Hematopoietic multipotent progenitor cell (in vitro differentiated cells): ENCODE measurements at regions not wholly inside any gene's neighbourhood (a gene's known extent, or its start where the extent isn't known, plus 50 kb on each side); places are given as distances from the start of the nearest gene placed in this dataset.

Experiments used
- DNase-seq, 3 donors: peaks; one replicate each; pipeline ENCODE4 v3.0.0-alpha.2; 2011 to 2015; ENCODE audit warnings: low read depth in 2 of 3, low spot score in 2 of 3

DNA sequence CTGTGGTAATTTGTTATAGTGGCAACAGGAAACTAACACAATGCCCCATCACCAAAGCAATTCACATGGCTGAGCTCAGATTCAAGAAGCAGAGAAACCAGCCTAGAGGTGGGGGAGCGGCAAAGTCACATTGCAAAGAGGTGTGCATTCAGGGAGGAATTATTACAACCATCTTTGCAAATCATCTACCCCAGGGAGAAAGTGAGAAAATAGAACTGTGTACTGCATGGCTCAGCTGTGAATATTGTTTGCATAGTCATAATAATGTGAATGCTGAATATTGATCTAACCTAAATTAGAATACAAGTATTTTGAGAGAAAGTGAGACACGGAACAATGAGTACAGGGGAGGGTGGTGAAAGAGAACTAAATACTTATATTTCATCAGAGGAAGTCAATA, 387.9 kb downstream of the BCOR start:
- DNase-seq, result no peak

DNA sequence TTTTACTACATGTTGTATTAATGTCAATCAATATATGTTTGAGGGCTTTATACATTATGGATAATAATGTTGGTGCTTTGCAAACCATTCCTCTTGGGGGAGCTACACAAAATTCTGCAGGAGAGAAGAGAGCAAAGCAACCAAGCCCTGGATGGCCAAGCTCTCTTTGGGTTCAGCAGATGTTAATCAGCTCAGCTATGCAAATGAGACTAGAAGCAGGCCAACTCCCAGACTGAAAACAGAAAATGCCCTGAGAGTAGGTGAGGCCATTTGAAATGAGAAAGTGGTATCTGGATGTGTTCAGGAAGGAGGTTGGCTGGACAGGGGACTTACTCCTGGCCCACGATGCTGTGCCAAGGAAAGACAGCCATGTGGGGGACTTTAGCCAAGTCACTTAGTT, 387.0 kb downstream of the BCOR start:
- DNase-seq, result no peak

DNA sequence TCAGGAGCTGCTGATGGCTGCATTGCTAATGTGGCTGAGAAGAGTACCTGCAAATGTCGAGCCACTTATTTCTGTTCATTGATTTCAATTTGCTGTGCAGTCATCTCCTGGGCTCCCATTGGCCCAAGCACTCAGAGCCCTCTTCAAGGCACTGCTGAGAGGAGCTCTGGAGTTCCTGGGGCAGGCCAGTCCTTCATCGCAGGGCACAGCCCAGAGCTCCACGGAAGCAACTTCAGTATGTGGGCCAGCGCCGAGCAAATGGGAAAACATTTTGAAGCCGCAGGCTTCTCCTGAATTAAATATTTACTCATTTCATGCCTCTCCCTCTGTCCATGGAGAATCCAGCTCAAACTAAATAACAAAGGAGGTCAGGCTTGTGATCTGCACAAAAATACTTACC, 383.3 kb downstream of the BCOR start:
- no peak for DNase-seq

DNA sequence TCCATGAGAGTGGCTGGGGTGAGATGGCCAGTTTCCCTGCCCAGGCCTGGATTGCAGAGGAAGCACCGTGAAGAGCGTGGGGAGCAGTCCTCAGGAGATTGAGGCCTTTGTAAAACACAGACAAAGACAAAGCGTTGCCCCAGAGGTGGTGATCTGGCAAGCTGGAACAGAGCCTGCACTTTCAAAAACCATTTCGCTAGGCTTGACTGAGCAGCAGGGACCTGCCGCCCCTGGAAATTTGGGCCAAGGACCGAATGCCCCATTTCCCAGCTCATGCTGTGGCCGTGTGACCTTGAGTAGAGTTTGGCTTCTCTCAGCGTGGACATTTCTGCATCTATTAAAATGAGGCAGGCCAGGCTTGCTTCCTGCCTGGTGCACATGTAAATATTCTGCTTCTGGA, 381.4 kb downstream of the BCOR start:
- DNase-seq, result no peak

DNA sequence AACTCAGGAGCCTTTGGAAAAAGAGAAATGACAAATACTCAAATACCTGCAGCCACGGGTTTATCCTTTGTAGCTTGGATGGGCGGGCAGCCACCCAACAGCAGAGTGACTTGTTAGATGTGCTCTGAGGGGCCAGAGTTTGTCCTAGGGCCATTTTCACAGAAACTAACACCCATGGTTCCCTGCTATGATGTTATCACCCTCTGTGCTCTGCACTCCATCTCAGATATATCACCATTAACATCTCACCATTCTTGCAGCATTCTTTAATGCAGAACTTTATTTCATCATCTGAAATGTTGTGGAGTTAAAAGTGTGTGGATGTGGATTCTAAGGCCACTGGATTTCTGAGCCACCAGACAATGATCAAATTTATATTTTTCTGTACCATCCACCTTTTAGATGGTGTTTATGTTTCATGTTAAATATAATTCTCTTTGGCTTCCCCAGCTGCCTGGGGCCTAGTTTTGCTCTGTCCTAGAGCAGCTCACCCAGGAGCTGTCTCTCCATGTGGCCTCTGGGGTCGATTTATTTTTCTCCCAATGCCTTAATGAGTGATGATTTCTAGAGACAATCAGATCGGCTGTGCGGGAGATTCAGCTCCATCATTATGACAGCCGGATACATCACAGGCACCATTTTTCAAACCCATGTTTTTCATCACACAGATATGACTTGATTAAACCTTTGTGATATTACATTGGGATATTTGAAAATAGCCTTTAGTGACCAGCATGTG, 380.8 kb downstream of the BCOR start:
- DNase-seq, result no peak

DNA sequence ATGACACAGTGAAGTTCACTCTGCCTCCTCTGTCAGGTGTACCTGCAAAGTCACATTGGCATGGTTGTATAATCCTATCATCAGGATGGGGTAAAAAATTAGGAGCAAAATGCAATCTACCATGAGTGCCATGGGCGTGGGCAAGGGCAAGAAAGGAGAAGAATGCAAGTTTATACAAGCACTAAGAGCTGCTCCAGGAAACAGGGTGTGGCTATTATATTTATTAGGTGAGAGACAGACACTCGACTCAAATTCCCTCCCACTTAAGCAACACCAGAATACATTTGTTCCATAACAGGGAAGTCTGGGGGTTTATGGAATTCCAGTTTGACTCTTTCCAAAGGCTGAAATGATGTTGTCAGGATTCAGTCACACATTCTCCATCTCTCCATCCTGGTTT, 378.8 kb downstream of the BCOR start:
- no peak for DNase-seq

DNA sequence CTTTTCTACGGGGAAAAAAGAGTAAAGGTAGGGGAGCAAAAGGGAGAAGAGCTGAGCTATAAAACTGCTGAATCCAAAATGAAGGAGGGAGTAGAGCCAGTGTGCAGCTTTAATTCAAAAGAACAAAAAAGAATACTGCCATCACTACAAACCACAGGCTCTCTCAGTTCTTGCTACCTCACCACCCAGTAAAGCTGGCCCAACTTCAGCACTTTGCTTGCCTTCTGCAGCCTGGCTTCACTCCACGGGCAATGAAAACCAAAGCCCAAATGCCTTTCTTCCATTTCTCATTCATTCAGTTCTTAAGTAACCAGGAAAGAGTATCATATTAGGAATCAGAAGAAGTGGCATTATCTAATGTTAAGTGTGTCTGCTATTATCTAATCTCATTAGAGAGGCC, 376.8 kb downstream of the BCOR start:
- no peak for DNase-seq

DNA sequence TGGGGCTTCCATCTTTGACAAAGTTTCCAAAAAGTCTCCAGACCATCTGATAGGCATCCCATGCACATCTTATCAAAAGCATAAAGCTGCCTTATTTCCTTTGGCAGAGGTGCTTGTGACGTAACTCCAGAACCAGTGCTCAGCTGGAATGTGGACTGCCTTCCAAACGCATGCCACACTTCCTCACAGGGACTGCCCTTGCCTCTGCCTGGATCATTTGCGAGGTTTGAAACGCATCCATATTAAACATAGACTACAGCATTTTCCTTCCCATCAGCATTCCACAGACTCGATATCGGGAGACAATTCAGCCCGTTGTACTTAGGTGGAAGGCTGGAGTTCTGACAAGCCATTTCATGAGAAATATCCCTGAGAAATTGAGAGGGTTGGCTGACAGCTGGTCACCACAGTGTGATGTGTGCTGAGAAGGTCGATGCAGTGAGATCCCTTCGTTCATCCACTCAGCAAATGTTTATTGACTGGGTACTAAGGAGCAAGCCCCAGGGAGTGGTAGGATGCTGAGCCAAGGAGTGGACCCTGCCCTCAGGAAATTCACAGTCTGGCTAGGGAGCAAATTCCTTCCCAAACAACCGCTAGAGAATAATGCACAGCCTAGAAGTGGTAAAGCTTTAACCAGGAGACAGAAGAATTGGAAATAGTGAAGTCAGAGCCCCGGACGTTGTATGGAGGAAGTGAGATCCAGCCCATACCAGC, 376.0 kb downstream of the BCOR start:
- DNase-seq, result no peak

DNA sequence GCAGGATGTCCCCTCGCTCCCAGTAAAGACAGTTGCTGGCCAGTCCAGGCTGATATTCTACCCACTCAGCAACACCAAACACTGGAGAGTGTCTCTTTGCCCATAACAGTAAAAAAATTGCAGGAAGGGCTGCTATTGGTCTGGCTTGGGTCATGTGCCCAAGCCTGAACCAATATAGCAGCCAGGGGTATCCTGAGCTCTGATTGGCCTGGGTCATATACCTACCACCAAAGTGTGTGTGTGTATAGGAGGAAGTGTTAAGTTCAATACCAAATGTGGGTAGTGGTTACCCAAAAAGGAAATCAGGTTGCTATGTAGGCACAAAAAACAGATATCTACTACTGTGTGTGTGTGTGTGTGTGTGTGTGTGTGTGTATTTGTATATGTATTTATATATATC, 373.2 kb downstream of the BCOR start:
- peak in 2 of 3 donors; percentile 19 to 44 for DNase-seq

DNA sequence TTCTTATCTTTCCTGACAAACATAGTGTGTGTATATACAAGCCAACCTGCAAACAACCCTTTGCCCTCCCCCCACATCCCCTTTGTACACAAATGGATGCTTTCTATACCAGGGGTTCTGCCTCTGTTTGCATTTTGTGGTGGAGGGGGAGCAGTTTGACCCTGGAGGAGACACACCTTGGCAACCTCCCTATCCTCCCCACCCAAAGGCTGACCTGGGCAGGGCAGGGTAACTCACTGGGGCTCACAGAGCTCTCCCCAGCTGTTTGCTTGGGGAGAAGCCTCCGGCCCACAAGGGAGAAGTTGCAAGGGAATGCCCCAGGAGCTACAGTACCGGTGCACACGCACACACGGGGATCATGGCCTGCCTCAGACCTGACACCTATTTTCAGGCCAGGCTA, 372.6 kb downstream of the BCOR start:
- no peak for DNase-seq

DNA sequence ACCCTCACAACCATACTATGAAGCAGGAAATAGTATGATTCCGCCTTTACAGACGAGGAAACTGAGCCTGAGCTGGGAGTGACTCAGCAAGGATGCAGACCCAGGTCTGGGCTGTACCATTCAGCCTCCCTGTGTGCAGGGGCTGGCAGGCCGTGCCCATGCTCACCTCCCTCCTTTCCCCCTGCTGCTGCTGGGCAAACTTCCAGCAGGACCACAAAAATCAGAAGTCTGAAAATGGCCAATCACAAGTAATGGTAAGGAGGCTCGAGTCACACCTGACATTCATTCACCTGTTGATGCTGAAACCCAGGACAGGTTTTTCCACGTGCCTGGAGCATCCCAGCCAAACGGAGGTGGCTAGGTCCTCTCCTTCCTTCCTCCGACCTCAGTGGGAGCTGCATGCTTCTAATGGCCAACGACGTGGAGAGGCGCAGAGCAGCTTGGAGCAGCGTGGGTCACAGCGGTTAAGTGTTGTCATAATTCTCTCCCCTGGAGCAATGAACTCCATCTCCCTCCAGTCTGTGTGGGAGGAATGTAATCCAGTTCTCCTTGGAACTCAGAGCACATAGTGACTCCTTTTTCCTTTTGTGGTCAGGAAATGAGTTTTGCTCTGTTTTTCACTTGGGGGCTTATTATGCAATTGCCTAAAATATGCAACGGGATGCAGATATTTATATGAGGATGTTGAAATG, 371.7 kb downstream of the BCOR start:
- no peak for DNase-seq

DNA sequence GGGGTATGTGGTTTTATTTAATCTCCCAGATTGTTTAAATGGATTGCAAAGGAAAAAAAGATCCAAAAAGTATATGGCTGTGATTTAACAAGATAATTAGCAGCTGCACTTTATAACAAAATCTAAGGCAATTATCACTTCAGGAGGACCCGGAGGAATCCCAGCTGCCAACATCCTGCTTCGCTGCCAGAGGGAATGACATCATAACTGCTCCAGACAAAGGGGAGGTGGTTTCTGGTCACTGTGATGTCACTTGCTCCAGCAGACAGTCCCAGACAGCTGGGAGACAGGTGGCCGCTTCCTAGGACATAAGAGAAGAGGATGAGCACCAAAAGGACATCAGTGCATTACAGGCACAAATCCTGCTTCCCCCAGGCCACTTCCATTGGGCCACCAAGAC, 371.0 kb downstream of the BCOR start:
- DNase-seq, result no peak

DNA sequence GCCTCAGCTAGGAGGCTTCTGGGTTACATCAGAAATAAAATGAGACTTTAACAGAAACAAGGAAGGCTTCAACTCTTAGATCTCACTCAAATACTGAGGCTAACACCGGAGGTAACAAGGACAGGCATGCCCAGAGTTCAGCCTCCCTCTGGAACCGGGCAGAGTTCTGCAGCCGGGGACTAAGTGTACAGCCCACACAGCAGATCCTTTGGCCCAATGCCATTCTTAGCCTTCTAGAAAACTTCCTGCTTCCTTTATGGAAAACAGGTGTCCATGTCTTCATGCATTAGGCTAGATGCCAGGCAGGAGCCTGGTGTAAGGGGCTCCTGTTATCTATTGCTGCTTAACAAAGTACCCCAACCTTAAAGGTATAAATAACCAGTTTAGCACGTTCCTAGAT, 369.7 kb downstream of the BCOR start:
- DNase-seq, result no peak

DNA sequence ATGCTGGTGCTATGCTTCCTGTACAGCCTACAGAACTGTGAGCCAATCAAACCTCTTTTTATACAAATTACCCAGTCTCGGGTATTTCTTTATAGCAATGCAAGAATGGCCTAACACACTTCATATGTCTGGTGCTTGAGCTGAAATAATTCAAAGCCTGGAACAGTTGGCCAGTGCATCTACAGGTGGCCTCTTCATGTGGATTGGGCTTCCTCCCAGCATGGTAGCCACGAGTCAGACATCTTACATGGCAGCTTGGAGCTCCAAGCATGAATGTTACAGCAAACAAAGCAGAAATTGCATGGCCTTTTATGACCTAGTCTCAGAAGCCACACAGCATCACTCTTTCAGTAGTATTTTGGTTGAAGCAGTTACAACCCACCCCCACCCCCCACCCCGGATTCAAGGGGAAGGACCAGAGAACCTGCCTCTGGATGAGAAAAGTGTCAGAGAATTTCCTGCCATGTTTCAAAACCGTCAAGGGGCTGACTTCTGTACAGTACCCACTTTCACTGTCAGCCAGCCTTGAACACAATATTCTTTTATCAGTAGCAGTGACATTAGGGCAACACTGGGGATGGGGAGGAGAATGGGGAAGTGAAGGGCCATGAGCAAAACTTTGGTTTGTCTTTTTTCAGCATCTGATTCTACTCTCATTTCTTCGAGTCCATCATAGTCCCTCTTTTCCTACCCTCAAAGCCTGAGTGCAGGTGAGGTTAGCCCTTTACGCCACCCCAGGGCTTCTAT, 368.7 kb downstream of the BCOR start:
- peak in 1 of 3 donors; percentile 45 for DNase-seq

DNA sequence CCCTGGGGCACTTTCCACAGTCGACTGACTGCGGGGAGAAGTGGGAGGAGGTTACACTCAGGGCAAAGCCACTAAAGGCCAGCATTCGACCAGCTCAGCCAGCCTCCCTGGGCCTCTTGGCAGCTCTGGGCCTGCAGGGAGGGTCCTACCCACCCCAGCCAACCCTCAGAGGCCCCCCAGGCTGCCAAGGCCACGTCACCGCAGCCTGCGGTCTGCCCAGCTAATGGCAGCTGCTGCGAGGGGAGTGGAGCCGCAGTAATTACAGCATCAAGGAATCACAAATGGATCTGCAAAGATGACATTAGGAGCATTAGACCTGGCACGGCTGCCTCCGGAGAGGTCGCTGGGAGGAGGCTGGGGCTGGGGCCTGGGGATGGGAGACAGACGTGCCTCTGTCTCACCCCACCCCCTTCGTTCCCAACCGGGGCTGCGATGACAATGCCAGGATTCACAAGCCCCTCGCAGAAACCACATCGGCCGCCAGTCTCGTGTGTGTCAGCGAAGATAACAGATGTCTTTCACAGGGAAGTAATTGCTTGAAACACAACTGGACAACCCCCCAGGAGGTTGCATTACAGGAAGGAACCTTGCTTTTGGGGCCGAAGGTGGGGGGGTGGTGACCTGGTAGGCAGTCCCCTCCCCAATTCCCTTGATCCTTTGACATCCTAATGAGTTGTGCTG, 367.6 kb downstream of the BCOR start:
- peak in 2 of 3 donors; percentile 74 to 85 for DNase-seq

DNA sequence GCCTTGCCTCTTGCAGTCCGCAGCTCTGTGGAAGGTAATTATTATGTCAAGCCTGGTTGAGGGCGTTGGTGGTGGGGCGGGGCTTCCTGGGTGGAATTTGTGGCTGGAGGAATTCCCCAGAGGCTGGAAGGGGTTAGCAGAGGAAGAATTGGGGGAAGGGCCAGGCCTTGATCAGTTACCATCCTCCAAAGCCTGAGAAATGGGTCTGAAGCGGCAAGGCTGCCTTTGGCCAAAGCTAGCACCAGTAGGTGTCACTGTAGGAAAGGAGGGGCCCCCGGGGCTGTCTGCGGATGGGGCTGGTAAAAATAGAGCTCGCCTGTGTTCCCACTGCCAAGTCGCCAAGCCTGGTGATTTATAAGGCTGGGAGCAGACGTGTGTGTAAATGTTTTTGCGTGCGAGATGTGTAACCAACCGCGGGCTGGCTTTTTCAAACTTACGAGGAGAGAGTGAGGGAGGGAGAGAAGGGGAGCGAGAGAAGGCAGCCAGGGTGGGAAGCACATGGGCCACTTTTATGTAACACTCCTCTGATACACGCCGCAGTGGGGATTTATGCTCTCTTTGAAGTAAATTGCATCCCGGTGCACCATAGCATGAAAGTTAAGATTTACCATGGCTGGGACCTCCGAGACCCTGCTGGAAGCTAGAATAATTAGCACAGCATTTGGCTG, 367.0 kb downstream of the BCOR start:
- DNase-seq, result peak; percentile 14 to 74 (median 72)

DNA sequence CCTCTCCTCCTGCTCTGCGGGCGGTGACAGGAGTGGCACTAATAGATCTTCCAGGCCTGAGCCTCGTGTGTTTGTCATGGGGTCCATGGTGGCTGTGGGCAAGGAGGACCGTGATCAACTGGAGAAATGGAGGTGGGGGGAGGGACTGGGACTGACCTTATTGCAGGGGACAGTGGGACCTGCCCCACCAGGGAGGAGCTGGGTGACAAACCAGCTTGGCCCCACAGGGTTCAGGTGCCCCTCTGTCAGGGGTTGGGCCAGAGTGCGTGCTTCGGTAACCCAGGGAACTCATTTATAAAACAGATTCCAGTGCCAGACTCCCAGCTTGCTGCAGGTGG, 366.5 kb downstream of the BCOR start:
- no peak for DNase-seq

DNA sequence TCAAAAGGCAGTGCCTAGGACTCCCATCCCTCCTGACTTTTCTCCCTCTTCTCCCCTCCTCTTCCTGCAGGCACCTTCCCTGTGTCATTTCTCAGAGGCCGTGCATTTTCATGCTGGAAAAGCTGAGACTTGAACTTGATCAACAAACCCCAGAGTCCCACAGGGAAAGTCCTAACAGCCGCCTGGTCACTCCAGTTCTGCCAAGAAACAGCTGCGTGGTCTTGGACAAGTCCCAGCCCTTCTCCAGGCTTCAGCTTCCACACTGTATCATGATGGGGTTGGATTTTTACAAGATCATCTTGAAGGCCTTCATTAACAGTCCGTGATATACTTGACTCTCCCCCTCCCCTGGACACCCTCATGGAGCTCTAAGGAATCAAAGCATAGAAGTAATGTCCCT, 366.0 kb downstream of the BCOR start:
- DNase-seq, result no peak

DNA sequence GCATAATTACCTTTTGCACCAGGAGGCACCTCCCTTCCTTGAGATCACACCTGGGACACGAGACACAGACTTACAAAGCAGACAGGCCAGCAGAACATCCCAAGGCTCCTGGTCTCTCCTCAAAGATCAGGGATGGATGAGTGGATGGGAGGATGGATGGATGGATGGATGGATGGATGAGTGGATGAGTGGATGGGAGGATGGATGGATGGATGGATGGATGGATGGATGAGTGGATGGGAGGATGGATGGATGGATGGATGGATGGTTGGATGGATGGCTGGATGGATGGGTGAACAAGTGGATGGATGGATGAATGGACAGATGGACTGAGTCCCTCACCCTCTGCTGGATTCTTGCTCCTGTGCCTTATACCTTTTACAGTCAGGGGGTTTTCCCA, 364.0 kb downstream of the BCOR start:
- DNase-seq, result no peak

DNA sequence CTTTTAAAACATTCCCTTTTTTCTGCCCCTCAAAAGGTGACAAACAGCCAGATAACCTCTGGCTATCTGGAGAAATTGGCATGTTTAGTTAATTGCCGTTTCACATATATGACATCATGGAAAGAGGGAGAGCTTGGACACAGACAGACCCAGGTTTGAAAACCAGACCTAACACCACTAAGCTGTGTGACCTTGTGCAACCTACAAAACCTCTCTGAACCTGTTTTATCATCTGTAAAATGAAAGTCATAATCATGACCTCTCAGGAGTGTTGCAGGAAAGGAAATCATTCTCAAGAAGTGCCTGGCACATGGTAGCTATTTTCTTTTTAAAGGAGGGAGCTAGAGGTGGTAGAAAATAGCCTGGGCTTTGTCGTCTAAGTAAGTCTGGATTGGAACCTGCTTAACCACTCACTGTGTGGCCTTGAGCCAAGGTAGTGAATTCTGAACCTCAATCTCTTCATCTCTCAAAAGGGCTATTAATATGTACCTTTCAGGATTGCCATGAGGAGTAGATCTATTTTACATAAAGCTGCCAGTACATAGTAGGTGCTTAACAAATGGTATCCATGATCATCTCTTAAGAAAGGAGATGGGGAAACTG, 363.5 kb downstream of the BCOR start:
- DNase-seq, result no peak
